PC-9 (cell line): ENCODE measurements at regions not wholly inside any gene's neighbourhood (a gene's known extent, or its start where the extent isn't known, plus 50 kb on each side); places are given as distances from the start of the nearest gene placed in this dataset.

Experiments used
- CTCF ChIP-seq: fragments of 200-600 bp; sonication (generic); conservative IDR thresholded peaks from 2 replicates; pipeline ENCODE4 v1.6.1; 2017; ENCODE audit warnings: mixed run types, antibody characterized with exemption, mild to moderate bottlenecking, moderate library complexity
- EZH2 ChIP-seq: fragments of 200-600 bp; sonication (generic); IDR thresholded peaks from 2 replicates; pipeline ENCODE4 v1.8.0; 2017; ENCODE audit warnings: antibody characterized with exemption, low read depth

GRCh38 chr4:3630136-3630597 is 97.9 kb upstream of the LRPAP1 start:
- TF ChIP-seq CTCF (no peak), EZH2 (no peak)
